ENCODE measurements at regions not wholly inside any gene's neighbourhood (a gene's known extent, or its start where the extent isn't known, plus 50 kb on each side); places are given as distances from the start of the nearest gene placed in this dataset.

DNA sequence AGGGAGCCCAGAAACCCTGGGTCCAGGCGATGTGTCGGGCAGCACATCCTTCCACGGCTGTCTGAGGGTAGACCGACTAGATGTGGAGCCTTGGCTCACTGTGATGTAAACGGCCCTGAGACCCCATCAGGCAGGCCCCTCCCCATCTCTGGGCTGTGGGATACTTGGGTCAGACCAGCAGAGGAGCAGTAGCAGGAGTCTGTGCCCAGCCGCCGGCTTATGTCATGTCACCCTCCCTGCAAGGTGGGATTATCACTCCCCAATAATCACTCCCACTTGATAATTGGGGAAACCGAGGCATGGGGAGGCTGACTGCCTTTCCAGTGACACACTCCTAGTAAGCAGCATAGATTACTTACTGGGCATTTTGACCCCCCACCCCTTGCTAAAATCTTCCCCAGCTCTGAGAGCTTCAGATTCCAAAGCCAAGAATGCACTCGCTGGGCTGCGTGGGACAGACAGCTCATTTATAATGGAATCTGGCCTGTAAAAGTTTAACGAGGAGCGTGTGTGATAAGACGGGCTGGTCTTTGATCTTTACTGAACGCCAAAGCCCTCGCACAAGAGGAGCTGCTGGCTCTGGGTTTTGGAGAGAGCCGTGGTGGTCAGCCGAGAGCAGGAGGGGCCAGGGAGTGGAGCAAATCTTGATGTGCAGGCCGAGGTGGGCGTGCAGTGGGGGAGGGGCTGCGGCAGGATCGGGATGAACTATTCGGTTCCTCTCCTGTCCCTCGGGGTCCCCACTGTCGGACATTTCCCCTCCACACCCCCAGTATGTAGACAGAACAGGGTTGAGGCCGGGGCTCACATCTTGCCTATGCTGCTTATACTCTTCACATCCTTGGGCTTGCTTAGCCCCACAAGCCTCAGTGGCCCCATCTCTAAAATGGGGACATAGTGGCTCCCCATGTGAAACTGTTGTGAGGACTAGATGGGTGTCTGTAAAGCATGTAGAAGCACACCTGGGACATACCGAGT, 200.0 kb downstream of the GLI2 start:
- TF ChIP-seq CTCF (IDR thresholded peaks at IDR 0.05) (no peak), POLR2A (IDR thresholded peaks at IDR 0.05) (no peak)
